Stimulated activated CD8-positive, alpha-beta memory T cell treated with anti-CD3 and anti-CD28 coated beads, Interleukin-4, amount 100 ng/mL, for 48 hours (primary cell): ENCODE measurements at regions not wholly inside any gene's neighbourhood (a gene's known extent, or its start where the extent isn't known, plus 50 kb on each side); places are given as distances from the start of the nearest gene placed in this dataset.
"Not testable (repeated sequence)": the region's sequence is repeated elsewhere in the genome, so short reads cannot be mapped to it uniquely, and the experiment has no call there.

Source experiments
- DNase-seq: peaks from one replicate; pipeline ENCODE4 v3.0.0-alpha.2; 2020

GRCh38 chr15:28789401-28790114 lies 58.9 kb downstream of the GOLGA6L7 start:
- DNase-seq: peak; percentile 28

DNA sequence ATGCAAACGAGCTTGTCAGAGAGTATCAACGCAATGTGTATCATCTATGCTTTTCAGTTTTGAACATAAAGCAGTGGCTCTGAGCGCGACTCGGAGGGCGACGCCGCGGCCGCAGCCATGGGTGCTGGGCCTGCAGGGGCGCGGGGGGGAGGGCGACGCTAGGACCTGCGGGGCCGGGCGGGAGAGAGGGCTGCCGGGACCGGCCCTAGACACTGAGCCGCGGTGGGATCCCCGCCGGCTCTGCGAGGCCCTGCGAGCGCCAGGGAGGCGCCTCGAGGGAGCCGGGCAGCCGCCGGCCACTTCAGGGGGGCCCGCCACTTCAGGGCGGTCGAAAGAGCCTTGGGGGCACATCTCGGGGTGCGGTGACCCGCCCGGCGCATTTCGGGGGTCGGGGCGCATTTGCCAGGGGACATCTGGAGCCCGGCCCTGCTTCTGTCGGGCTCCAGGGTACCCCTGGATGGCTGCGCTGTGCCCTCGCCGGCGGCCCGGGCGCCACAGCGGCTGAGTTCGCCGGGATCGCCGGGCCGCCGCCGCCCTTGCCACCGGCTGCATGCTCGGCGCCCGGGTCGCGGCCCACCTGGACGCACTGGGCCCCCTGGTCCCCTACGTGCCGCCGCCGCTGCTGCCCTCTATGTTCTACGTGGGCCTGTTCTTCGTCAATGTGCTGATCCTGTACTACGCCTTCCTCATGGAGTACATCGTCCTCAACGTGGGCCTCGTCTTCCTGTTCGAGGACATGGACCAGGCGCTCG lies 59.6 kb downstream of the GOLGA6L7 start:
- DNase-seq: not testable (repeated sequence)

GRCh38 chr15:28788176-28788575 lies 60.3 kb downstream of the GOLGA6L7 start:
- DNase-seq: not testable (repeated sequence)

GRCh38 chr15:28786521-28786920 lies 61.9 kb downstream of the GOLGA6L7 start:
- no peak for DNase-seq

DNA sequence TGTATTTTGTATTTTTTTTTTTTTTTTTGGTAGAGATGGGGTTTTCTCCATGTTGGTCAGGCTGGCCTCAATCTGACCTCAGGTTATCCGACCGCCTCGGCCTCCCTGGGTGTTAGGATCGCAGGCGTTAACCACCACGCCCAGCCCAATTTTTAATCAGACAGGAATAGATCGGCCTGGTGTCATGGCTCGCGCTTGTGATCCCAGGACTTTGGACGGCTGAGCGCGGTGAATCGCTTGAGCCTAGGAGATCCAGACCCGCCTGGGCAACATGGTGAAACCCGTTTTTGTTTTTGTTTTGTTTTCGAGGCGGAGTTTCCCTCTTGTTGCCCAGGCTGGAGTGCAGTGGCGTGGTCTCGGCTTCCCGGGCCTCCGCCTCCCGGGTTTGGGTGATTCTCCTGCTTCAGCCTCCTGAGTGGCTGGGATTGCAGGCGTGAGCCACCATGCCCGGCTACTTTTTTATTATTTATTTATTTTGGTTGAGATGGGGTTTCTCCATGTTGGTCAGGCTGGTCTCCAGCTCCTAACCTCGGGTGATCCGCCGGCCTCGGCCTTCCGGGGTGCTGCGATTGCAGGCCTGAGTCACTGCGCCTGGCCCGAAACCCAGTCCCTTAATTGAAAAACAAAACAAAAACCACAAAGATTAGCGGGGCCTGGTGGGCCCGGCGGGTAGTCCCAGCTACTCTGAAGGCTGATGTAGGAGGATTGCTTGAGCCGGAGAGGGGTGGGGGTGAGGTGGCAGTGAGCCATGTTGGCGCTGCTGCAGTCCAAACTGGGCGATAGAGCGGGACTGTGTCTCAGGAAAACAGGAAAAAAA lies 63.9 kb downstream of the GOLGA6L7 start:
- not testable (repeated sequence) for DNase-seq

DNA sequence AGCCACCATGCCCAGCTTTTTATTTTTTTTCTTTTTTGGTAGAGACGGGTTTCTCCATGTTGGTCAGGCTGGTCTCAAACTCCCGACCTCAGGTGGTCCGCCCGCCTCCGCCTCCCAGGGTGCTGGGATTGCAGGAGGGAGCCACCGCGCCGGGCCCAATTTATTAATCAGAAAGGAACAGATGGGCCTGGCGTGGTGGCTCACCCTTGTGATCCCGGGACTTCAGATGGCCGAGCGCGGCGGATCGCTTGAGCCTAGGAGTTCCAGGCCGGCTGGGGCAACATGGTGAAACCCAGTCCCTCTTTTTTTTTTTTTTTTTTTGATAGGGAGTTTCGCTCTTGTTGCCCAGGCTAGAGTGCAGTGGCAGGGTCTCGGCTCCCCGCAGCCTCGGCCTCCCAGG lies 64.6 kb downstream of the GOLGA6L7 start:
- DNase-seq: no peak

- DNase-seq: no peak
These were observed 65.0 kb downstream of the GOLGA6L7 start for GRCh38 chr15:28783466-28783865.

GRCh38 chr15:28778397-28778796 lies 66.2 kb upstream of the GOLGA8M start:
- DNase-seq: not testable (repeated sequence)

DNA sequence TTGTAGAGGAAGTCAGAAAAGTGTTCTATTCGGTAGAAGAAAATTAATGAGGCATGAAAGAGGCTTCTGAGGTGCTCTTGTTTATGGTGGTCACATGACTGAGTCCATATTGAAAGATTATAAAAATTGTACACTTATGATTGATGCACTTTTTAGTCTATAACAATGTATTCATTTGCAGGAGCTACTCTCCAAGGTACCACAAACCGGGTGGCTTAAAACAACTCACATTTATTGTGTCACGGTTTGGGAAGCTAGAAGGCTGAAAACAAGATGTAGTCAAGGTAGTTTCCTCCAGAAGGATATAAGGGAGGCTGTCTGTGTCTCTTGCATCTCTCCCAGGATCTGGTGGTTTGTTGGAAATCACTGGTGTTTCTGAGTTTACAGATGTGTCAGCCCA lies 60.6 kb upstream of the GOLGA8M start:
- not testable (repeated sequence) for DNase-seq
